H1 (cell line): ENCODE measurements at regions not wholly inside any gene's neighbourhood (a gene's known extent, or its start where the extent isn't known, plus 50 kb on each side); places are given as distances from the start of the nearest gene placed in this dataset.

Source experiments
- CTCF ChIA-PET: fragments of 300-600 bp; sonication (Branson Sonifier 250); formaldehyde crosslinking; loops from one replicate; lab custom pipeline; 2021; ENCODE audit not compliant: partially characterized antibody; lab: Charles Lee
- POLR2A ChIA-PET: fragments of 300-600 bp; sonication (Branson Sonifier 250); formaldehyde crosslinking; loops from one replicate; lab custom pipeline; 2021; ENCODE audit warnings: inconsistent platforms; ENCODE audit not compliant: partially characterized antibody; lab: Charles Lee
- DNase-seq, 2 experiments: peaks; one replicate each; pipeline versions ENCODE4 v3.0.0 to v3.0.0-alpha.2; 2010 to 2022; ENCODE audit warnings: low spot score in 2 of 2, low read depth in 1 of 2, mixed read lengths in 1 of 2
- FAIRE-seq: peaks from 2 replicates; lab custom pipeline; 2011; peaks lifted over from hg19 to GRCh38; lab: Jason Lieb, UNC
- H2AFZ ChIP-seq: 2 replicates; pipeline ENCODE4 v1.8.1; 2012; ENCODE audit warnings: low read length, inconsistent platforms
- H2AK5ac ChIP-seq: 2 replicates; pipeline ENCODE4 v1.6.1; 2013; ENCODE audit warnings: low read depth, low read length
- H2BK120ac ChIP-seq: replicated peaks from 2 replicates; pipeline ENCODE3; 2013; ENCODE audit warnings: low read depth, low read length, inconsistent platforms
- H2BK12ac ChIP-seq: 2 replicates; pipeline ENCODE4 v1.6.1; 2013; ENCODE audit warnings: low read depth, low read length
- H2BK15ac ChIP-seq: 2 replicates; pipeline ENCODE4 v1.6.1; 2013; ENCODE audit warnings: low read length
- H2BK20ac ChIP-seq: 2 replicates; pipeline ENCODE4 v1.6.1; 2013; ENCODE audit warnings: low read length
- H2BK5ac ChIP-seq: 2 replicates; pipeline ENCODE4 v1.6.1; 2013; ENCODE audit warnings: low read depth, low read length
- H3K14ac ChIP-seq: 2 replicates; pipeline ENCODE4 v1.6.1; 2013; ENCODE audit warnings: inconsistent platforms; ENCODE audit not compliant: insufficient read length
- H3K18ac ChIP-seq: 2 replicates; pipeline ENCODE4 v1.6.1; 2013; ENCODE audit warnings: low read length; ENCODE audit errors: extremely low read depth
- H3K23ac ChIP-seq: 2 replicates; pipeline ENCODE4 v1.6.1; 2013; ENCODE audit warnings: inconsistent platforms; ENCODE audit not compliant: insufficient read length
- H3K23me2 ChIP-seq: 2 replicates; pipeline ENCODE4 v1.6.1; 2013; ENCODE audit warnings: low read depth, low read length
- H3K27ac ChIP-seq: 2 replicates; pipeline ENCODE4 v1.6.1; 2011; ENCODE audit warnings: low read depth, low read length, inconsistent platforms
- H3K27me3 ChIP-seq, 4 experiments: replicated peaks in 1 of 4; 1 replicate in 1 of 4; 2 replicates in 3 of 4; pipeline versions ENCODE4 v1.6.1 to v1.8.1; 2011 to 2013; ENCODE audit warnings: low read length in 3 of 4, mild to moderate bottlenecking in 3 of 4, inconsistent platforms in 2 of 4, mixed read lengths in 2 of 4, moderate library complexity in 1 of 4; ENCODE audit not compliant: control insufficient read depth in 3 of 4, insufficient read depth in 3 of 4; ENCODE audit errors: extremely low read depth in 1 of 4
- H3K36me3 ChIP-seq, 4 experiments: 2 replicates each; pipeline versions ENCODE4 v1.6.1 to v1.8.1; 2011 to 2013; ENCODE audit warnings: mild to moderate bottlenecking in 4 of 4, low read length in 3 of 4, moderate library complexity in 2 of 4, control low read depth in 1 of 4, inconsistent platforms in 1 of 4; ENCODE audit not compliant: insufficient read depth in 4 of 4, control insufficient read depth in 2 of 4
- H3K4ac ChIP-seq: replicated peaks from 2 replicates; pipeline ENCODE3; 2013; ENCODE audit warnings: low read length, low read depth, mixed read lengths, inconsistent platforms; ENCODE audit not compliant: insufficient read length
- H3K4me1 ChIP-seq, 4 experiments: replicated peaks in 1 of 4; 1 replicate in 1 of 4; 2 replicates in 3 of 4; pipeline versions ENCODE4 v1.6.1 to v1.8.1; 2011 to 2013; ENCODE audit warnings: low read length in 3 of 4, inconsistent platforms in 2 of 4, mixed read lengths in 1 of 4; ENCODE audit not compliant: insufficient read depth in 4 of 4, control insufficient read depth in 3 of 4
- H3K4me2 ChIP-seq, 2 experiments: 2 replicates each; pipeline versions ENCODE4 v1.6.1 to v1.8.1; 2011 to 2013; ENCODE audit warnings: low read depth in 2 of 2, low read length in 2 of 2, control low read depth in 1 of 2, inconsistent platforms in 1 of 2, mild to moderate bottlenecking in 1 of 2; ENCODE audit not compliant: insufficient read depth in 1 of 2
- H3K4me3 ChIP-seq, 4 experiments: fragments of 200-600, 300-600 bp in 1 of 4; sonication (generic), shearing (Covaris generic), sonication (Bioruptor Twin) in 1 of 4; 2 replicates each; pipeline versions ENCODE4 v1.5.1 to v1.8.1; 2011 to 2016; ENCODE audit warnings: low read length in 4 of 4, low read depth in 3 of 4, control low read depth in 2 of 4, inconsistent platforms in 2 of 4, mild to moderate bottlenecking in 2 of 4, mixed read lengths in 1 of 4, moderate library complexity in 1 of 4; ENCODE audit not compliant: insufficient read depth in 2 of 4; ENCODE audit errors: extremely low read depth in 1 of 4
- H3K56ac ChIP-seq: replicated peaks from 2 replicates; pipeline ENCODE3; 2013; ENCODE audit warnings: low read depth, mild to moderate bottlenecking, mixed read lengths, low read length, inconsistent platforms; ENCODE audit not compliant: insufficient read length
- H3K79me1 ChIP-seq: 2 replicates; pipeline ENCODE4 v1.6.1; 2013; ENCODE audit warnings: low read depth, low read length, control low read depth
- H3K79me2 ChIP-seq, 2 experiments: 2 replicates each; pipeline versions ENCODE4 v1.6.1 to v1.8.1; 2012 to 2013; ENCODE audit warnings: low read length in 2 of 2, mild to moderate bottlenecking in 2 of 2, inconsistent platforms in 1 of 2; ENCODE audit not compliant: insufficient read depth in 2 of 2, control insufficient read depth in 1 of 2
- H3K9ac ChIP-seq, 4 experiments: replicated peaks in 1 of 4; 1 replicate in 1 of 4; 2 replicates in 3 of 4; pipeline versions ENCODE4 v1.6.1 to v1.8.1; 2011 to 2013; ENCODE audit warnings: low read depth in 3 of 4, low read length in 3 of 4, control low read depth in 2 of 4, mild to moderate bottlenecking in 2 of 4, moderate library complexity in 2 of 4, inconsistent platforms in 1 of 4; ENCODE audit errors: extremely low read depth in 1 of 4
- H3K9me3 ChIP-seq, 2 experiments: 2 replicates each; pipeline versions ENCODE4 v1.6.1 to v1.8.1; 2012 to 2013; ENCODE audit warnings: mild to moderate bottlenecking in 2 of 2, moderate library complexity in 2 of 2, control low read depth in 1 of 2, inconsistent platforms in 1 of 2, low read depth in 1 of 2, low read length in 1 of 2, mixed read lengths in 1 of 2; ENCODE audit not compliant: insufficient read depth in 2 of 2
- H4K20me1 ChIP-seq, 2 experiments: replicated peaks in 1 of 2; 2 replicates each; pipeline versions ENCODE3 to v1.8.1; 2011 to 2013; ENCODE audit warnings: inconsistent platforms in 2 of 2, low read length in 2 of 2, mild to moderate bottlenecking in 1 of 2; ENCODE audit not compliant: insufficient read depth in 2 of 2, control insufficient read depth in 1 of 2
- H4K5ac ChIP-seq: 2 replicates; pipeline ENCODE4 v1.6.1; 2013; ENCODE audit warnings: low read length, low read depth, mixed read lengths, inconsistent platforms; ENCODE audit not compliant: insufficient read length
- H4K8ac ChIP-seq: 2 replicates; pipeline ENCODE4 v1.8.0; 2013; ENCODE audit warnings: mild to moderate bottlenecking, moderate library complexity, low read length, inconsistent platforms; ENCODE audit not compliant: insufficient read depth; ENCODE audit errors: extremely low read depth
- H4K91ac ChIP-seq: replicated peaks from 2 replicates; pipeline ENCODE3; 2013; ENCODE audit warnings: low read length, mixed read lengths, inconsistent platforms; ENCODE audit not compliant: insufficient read length
- SP2 ChIP-seq: IDR thresholded peaks from 2 replicates; pipeline ENCODE4 v1.6.1; 2012; ENCODE audit warnings: mild to moderate bottlenecking, low read length, inconsistent platforms
- WGBS, 2 experiments: shearing (Covaris generic) in 1 of 2; methylation state at CpG; one replicate each; pipeline versions ENCODE4 v1.1.6 to v1.1.7; 2013 to 2015; ENCODE audit warnings: low lambda C conversion rate in 2 of 2, mixed read lengths in 2 of 2, inconsistent platforms in 1 of 2, low coverage in 1 of 2, missing lambda C conversion rate in 1 of 2; ENCODE audit not compliant: insufficient replicate concordance in 2 of 2, insufficient coverage in 1 of 2, insufficient read length in 1 of 2; ENCODE audit errors: extremely low coverage in 1 of 2, missing lambda C conversion rate in 1 of 2; 5-methylcytosine and 5-hydroxymethylcytosine counted together

DNA sequence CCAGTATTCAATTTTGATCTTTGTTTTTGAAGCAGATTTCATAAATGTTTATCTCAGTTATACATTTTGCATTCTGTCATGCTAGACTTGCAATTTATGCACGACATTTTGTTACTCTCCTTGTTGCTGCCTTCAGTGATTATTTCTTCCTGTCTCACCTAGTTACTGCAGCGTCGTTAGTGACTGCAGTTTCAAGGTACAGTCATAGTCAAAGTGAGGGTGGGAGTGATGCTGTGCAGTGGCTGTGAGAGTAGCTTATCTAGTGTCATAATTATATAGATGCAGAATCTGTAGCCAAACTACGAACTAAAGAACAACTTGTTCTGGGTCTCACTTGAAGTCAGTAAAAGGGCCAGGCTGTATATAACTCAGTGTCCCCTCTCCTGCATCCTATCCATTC is 69.8 kb downstream of the GPR101 start:
- no peak overlapping the region for H2AFZ ChIP-seq
- H3K14ac ChIP-seq: no peak overlapping the region
- no peaks in the 10 kb centered on the region for H3K23me2 ChIP-seq
- no peaks in the 10 kb centered on the region for H3K9me3 ChIP-seq
- DNase-seq (no peak), FAIRE-seq (no peak)
- H3K4ac ChIP-seq: no peak overlapping the region
- no peak overlapping the region for H3K23ac ChIP-seq
- H3K36me3 ChIP-seq: no peaks in the 10 kb centered on the region
- no peak overlapping the region for H2BK15ac ChIP-seq
- H3K4me3 ChIP-seq: no peak overlapping the region
- H3K27ac ChIP-seq: no peak overlapping the region
- ChIA-PET POLR2A (no interaction called here), CTCF (interaction anchor here (0.7 kb wide), 1 partner anchor 468 kb away, joined by 6 read pairs; no protein-coding TSS in a partner anchor)
- WGBS, 2 experiments: 88% methylated on average over 4 of the region's 4 CpGs; no CpG with 5 or more reads in 1 of the 2 experiments
- H2BK120ac ChIP-seq: no peak overlapping the region
- H3K4me2 ChIP-seq: no peak overlapping the region
- no peaks in the 10 kb centered on the region for H4K20me1 ChIP-seq
- no peak overlapping the region for H2BK20ac ChIP-seq
- no peak overlapping the region for H4K91ac ChIP-seq
- no peaks in the 10 kb centered on the region for H3K4me1 ChIP-seq
- no peaks in the 10 kb centered on the region for H3K27me3 ChIP-seq
- H2BK12ac ChIP-seq: no peak overlapping the region
- no peak overlapping the region for H2BK5ac ChIP-seq
- no peak overlapping the region for H4K8ac ChIP-seq
- H4K5ac ChIP-seq: no peak overlapping the region
- no peak overlapping the region for H3K18ac ChIP-seq
- H3K79me1 ChIP-seq: no peaks in the 10 kb centered on the region
- H2AK5ac ChIP-seq: no peak overlapping the region
- no peak overlapping the region for H3K56ac ChIP-seq
- no peak overlapping the region for H3K9ac ChIP-seq
- no peaks in the 10 kb centered on the region for H3K79me2 ChIP-seq
- no peak for TF ChIP-seq SP2
